Neural cell (in vitro differentiated cells): ENCODE measurements at regions not wholly inside any gene's neighbourhood (a gene's known extent, or its start where the extent isn't known, plus 50 kb on each side); places are given as distances from the start of the nearest gene placed in this dataset.

ENCODE experiments used
- H2AFZ ChIP-seq: fragments of 200-600, 300-800 bp; sonication (generic), shearing (Covaris generic); 2 replicates; pipeline ENCODE4 v1.6.0; 2014; ENCODE audit warnings: low read depth, mild to moderate bottlenecking, antibody characterized with exemption, low read length, moderate library complexity
- H3F3A ChIP-seq: fragments of 200-600 bp; shearing (Covaris generic); 2 replicates; pipeline ENCODE4 v1.6.1; 2016; ENCODE audit warnings: mild to moderate bottlenecking, moderate library complexity, mixed read lengths, antibody characterized with exemption, low read length; ENCODE audit not compliant: insufficient read depth, poor library complexity, severe bottlenecking
- H3K27ac ChIP-seq: fragments of 200-600, 300-800 bp; sonication (generic), shearing (Covaris generic); 2 replicates; pipeline ENCODE4 v1.5.1; 2014; ENCODE audit warnings: mild to moderate bottlenecking, low read length, moderate library complexity
- H3K27me3 ChIP-seq: fragments of 300-800, 200-600 bp; sonication (generic), shearing (Covaris generic); 2 replicates; pipeline ENCODE4 v1.6.0; 2014; ENCODE audit warnings: mild to moderate bottlenecking, low read depth, low read length, moderate library complexity; ENCODE audit not compliant: insufficient read depth
- H3K36me3 ChIP-seq: fragments of 300-800, 200-600 bp; sonication (generic), shearing (Covaris generic); 2 replicates; pipeline ENCODE4 v1.5.1; 2014; ENCODE audit warnings: mild to moderate bottlenecking, antibody characterized with exemption, low read length, moderate library complexity; ENCODE audit not compliant: insufficient read depth
- H3K4me2 ChIP-seq: fragments of 300-800, 200-600 bp; sonication (generic), shearing (Covaris generic); 2 replicates; pipeline ENCODE4 v1.6.0; 2014; ENCODE audit warnings: mild to moderate bottlenecking, low read length
- H3K4me3 ChIP-seq: fragments of 300-800, 200-600 bp; sonication (generic), shearing (Covaris generic); 2 replicates; pipeline ENCODE4 v1.5.1; 2014; ENCODE audit warnings: mild to moderate bottlenecking, low read length, moderate library complexity
- H3K79me2 ChIP-seq: fragments of 200-600 bp; shearing (Covaris generic); replicated peaks from 2 replicates; pipeline ENCODE4 v1.6.0; 2014; ENCODE audit warnings: mild to moderate bottlenecking, low read length, moderate library complexity; ENCODE audit not compliant: insufficient read depth
- H3K9ac ChIP-seq: fragments of 300-800, 200-600 bp; sonication (generic), shearing (Covaris generic); 2 replicates; pipeline ENCODE4 v1.6.1; 2016; ENCODE audit warnings: mild to moderate bottlenecking, low read length, mixed read lengths
- H3K9me2 ChIP-seq: fragments of 200-600 bp; shearing (Covaris generic); 2 replicates; pipeline ENCODE4 v1.6.1; 2016; ENCODE audit warnings: mild to moderate bottlenecking, low read length, mixed read lengths; ENCODE audit not compliant: insufficient read depth
- H3K9me3 ChIP-seq: fragments of 200-600, 300-800 bp; sonication (generic), shearing (Covaris generic); 2 replicates; pipeline ENCODE4 v1.6.1; 2016; ENCODE audit warnings: mild to moderate bottlenecking, mixed run types, low read length, moderate library complexity, mixed read lengths
- H4K20me1 ChIP-seq: fragments of 200-600 bp; shearing (Covaris generic); 2 replicates; pipeline ENCODE4 v1.6.1; 2016; ENCODE audit warnings: mild to moderate bottlenecking, mixed run types; ENCODE audit not compliant: insufficient read depth
- EP300 ChIP-seq: fragments of 450-650 bp; conservative IDR thresholded peaks from 2 replicates; pipeline ENCODE4 v1.6.1; 2014; ENCODE audit warnings: antibody characterized with exemption, mild to moderate bottlenecking, moderate library complexity; ENCODE audit not compliant: poor library complexity, severe bottlenecking
- EZH2 ChIP-seq: fragments of 200-600, 300-800 bp; shearing (Covaris generic), sonication (generic); IDR thresholded peaks from 2 replicates; pipeline ENCODE4 v1.6.1; 2014; ENCODE audit warnings: antibody characterized with exemption, low read length, borderline replicate concordance, mild to moderate bottlenecking; ENCODE audit not compliant: insufficient read depth, poor library complexity, severe bottlenecking
- MXI1 ChIP-seq: fragments of 450-650 bp; conservative IDR thresholded peaks from 2 replicates; pipeline ENCODE4 v1.6.1; 2014; ENCODE audit warnings: antibody characterized with exemption, mild to moderate bottlenecking; ENCODE audit not compliant: poor library complexity, severe bottlenecking
- POLR2AphosphoS5 ChIP-seq: IDR thresholded peaks from 2 replicates; pipeline ENCODE4 v1.6.1; 2012
- RAD21 ChIP-seq: fragments of 450-650 bp; conservative IDR thresholded peaks from 2 replicates; pipeline ENCODE4 v1.6.1; 2014; ENCODE audit warnings: antibody characterized with exemption, mild to moderate bottlenecking, moderate library complexity
- SMC3 ChIP-seq: fragments of 450-650 bp; conservative IDR thresholded peaks from 2 replicates; pipeline ENCODE4 v1.6.1; 2014; ENCODE audit warnings: antibody characterized with exemption, mild to moderate bottlenecking, moderate library complexity; ENCODE audit not compliant: poor library complexity
- TAF1 ChIP-seq: IDR thresholded peaks from 2 replicates; pipeline ENCODE4 v1.6.1; 2012; ENCODE audit warnings: low read depth
- TF ChIP-seq, protein P1 (sequence below): IDR thresholded peaks from 2 replicates; pipeline ENCODE4 v1.6.1; 2012; ENCODE audit warnings: borderline replicate concordance
- TF ChIP-seq, protein P2 (sequence below): fragments of 450-650 bp; IDR thresholded peaks from 2 replicates; pipeline ENCODE4 v1.5.1; 2014; ENCODE audit warnings: antibody characterized with exemption, mild to moderate bottlenecking, moderate library complexity; ENCODE audit not compliant: poor library complexity, severe bottlenecking

DNA sequence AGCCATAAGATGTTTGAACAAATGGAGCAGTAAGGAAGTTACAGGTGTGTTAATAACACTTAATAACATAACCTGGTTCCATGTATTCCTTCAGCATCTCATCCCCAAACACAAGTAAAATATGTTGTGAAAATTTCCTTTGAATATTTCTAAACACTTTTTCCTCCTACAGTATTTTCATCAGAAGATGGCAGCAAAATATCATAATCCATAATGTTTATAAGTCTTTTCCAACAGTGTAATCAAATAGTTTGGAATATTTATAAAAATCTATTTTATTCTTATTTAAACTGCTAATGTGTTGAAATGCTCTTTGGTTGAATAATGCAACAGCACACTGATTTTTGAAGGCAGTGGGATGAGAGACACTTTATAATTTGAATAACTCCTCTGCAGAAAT is 1020.5 kb downstream of the OTOL1 start:
- Histone ChIP-seq H4K20me1 (no peaks in the 10 kb centered on the region), H3K27me3 (no peaks in the 10 kb centered on the region), H3K27ac (no peak overlapping the region), H3F3A (no peaks in the 10 kb centered on the region), H3K36me3 (no peaks in the 10 kb centered on the region), H3K9me3 (no peaks in the 10 kb centered on the region), H3K4me2 (no peak overlapping the region), H3K4me3 (no peak overlapping the region), H3K9ac (no peak overlapping the region), H3K9me2 (no peaks in the 10 kb centered on the region), H2AFZ (no peak overlapping the region), H3K79me2 (no peaks in the 10 kb centered on the region)
- TF ChIP-seq RAD21 (peak; percentile 56), POLR2AphosphoS5 (no peak), SMC3 (no peak), EZH2 (no peak), EP300 (no peak), MXI1 (no peak), TAF1 (no peak)
- TF ChIP-seq, protein P1, sequence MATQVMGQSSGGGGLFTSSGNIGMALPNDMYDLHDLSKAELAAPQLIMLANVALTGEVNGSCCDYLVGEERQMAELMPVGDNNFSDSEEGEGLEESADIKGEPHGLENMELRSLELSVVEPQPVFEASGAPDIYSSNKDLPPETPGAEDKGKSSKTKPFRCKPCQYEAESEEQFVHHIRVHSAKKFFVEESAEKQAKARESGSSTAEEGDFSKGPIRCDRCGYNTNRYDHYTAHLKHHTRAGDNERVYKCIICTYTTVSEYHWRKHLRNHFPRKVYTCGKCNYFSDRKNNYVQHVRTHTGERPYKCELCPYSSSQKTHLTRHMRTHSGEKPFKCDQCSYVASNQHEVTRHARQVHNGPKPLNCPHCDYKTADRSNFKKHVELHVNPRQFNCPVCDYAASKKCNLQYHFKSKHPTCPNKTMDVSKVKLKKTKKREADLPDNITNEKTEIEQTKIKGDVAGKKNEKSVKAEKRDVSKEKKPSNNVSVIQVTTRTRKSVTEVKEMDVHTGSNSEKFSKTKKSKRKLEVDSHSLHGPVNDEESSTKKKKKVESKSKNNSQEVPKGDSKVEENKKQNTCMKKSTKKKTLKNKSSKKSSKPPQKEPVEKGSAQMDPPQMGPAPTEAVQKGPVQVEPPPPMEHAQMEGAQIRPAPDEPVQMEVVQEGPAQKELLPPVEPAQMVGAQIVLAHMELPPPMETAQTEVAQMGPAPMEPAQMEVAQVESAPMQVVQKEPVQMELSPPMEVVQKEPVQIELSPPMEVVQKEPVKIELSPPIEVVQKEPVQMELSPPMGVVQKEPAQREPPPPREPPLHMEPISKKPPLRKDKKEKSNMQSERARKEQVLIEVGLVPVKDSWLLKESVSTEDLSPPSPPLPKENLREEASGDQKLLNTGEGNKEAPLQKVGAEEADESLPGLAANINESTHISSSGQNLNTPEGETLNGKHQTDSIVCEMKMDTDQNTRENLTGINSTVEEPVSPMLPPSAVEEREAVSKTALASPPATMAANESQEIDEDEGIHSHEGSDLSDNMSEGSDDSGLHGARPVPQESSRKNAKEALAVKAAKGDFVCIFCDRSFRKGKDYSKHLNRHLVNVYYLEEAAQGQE = no peak
- TF ChIP-seq, protein P2, sequence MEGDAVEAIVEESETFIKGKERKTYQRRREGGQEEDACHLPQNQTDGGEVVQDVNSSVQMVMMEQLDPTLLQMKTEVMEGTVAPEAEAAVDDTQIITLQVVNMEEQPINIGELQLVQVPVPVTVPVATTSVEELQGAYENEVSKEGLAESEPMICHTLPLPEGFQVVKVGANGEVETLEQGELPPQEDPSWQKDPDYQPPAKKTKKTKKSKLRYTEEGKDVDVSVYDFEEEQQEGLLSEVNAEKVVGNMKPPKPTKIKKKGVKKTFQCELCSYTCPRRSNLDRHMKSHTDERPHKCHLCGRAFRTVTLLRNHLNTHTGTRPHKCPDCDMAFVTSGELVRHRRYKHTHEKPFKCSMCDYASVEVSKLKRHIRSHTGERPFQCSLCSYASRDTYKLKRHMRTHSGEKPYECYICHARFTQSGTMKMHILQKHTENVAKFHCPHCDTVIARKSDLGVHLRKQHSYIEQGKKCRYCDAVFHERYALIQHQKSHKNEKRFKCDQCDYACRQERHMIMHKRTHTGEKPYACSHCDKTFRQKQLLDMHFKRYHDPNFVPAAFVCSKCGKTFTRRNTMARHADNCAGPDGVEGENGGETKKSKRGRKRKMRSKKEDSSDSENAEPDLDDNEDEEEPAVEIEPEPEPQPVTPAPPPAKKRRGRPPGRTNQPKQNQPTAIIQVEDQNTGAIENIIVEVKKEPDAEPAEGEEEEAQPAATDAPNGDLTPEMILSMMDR = peak; percentile 39

DNA sequence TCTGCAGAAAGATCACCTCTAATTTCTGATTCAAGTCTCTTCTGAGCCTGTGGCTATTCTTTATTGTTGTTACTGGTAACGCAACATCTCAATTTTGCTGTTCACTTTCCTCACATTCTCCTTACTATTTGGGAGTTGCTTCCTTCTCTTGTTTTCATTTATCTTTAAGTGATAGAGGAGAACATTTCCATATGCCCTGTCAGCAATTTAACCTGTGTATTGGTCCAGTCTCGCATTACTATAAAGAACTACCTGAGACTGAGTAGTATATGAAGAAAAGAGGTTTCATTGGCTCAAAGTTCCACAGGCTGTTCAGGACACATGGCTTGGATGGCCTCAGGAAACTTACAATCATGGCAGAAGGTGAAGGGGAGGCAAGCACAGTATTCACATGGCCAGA is 1025.1 kb downstream of the OTOL1 start:
- H3F3A ChIP-seq = no peaks in the 10 kb centered on the region
- H2AFZ ChIP-seq = no peak overlapping the region
- H4K20me1 ChIP-seq = no peaks in the 10 kb centered on the region
- no peak overlapping the region for H3K27ac ChIP-seq
- no peak overlapping the region for H3K4me3 ChIP-seq
- no peaks in the 10 kb centered on the region for H3K27me3 ChIP-seq
- H3K9me3 ChIP-seq = no peaks in the 10 kb centered on the region
- H3K4me2 ChIP-seq = no peak overlapping the region
- TF ChIP-seq RAD21 (no peak), SMC3 (no peak), EZH2 (no peak), EP300 (no peak)
- TF ChIP-seq, protein P1 = no peak
- TF ChIP-seq, protein P2 = no peak
- no peaks in the 10 kb centered on the region for H3K36me3 ChIP-seq
- H3K9ac ChIP-seq = no peak overlapping the region
- no peaks in the 10 kb centered on the region for H3K9me2 ChIP-seq
- H3K79me2 ChIP-seq = no peaks in the 10 kb centered on the region
